Stimulated activated CD4-positive, alpha-beta T cell treated with anti-CD3 and anti-CD28 coated beads, Interleukin-4, amount 100 ng/mL, for 48 hours (primary cell): ENCODE measurements at regions not wholly inside any gene's neighbourhood (a gene's known extent, or its start where the extent isn't known, plus 50 kb on each side); places are given as distances from the start of the nearest gene placed in this dataset.
"Not testable (repeated sequence)": the region's sequence is repeated elsewhere in the genome, so short reads cannot be mapped to it uniquely, and the experiment has no call there.

Source experiments
- DNase-seq, 2 donors: peaks; one replicate each; pipeline ENCODE4 v3.0.0-alpha.2; 2020; ENCODE audit warnings: low read depth in 2 of 2

- DNase-seq: not testable (repeated sequence)
Measured at GRCh38 chr12:76292891-76293290, 55.3 kb downstream of the BBS10 start.

- not testable (repeated sequence) for DNase-seq
Measured at GRCh38 chr12:76292305-76292704, 55.9 kb downstream of the BBS10 start.

- DNase-seq: no peak
Measured at GRCh38 chr12:76290963-76291859, 57.0 kb downstream of the BBS10 start.

GRCh38 chr12:76288218-76288617 lies 60.0 kb downstream of the BBS10 start:
- no peak for DNase-seq

GRCh38 chr12:76284816-76285750 lies 63.1 kb downstream of the BBS10 start:
- DNase-seq: no peak

GRCh38 chr12:76282744-76283143 lies 65.5 kb downstream of the BBS10 start:
- no peak for DNase-seq

GRCh38 chr12:76277480-76277879 lies 70.7 kb downstream of the BBS10 start:
- DNase-seq: no peak

GRCh38 chr12:76276499-76277151 lies 71.6 kb downstream of the BBS10 start:
- DNase-seq: no peak

GRCh38 chr12:76275511-76276093 lies 72.6 kb downstream of the BBS10 start:
- DNase-seq: no peak

GRCh38 chr12:76274420-76275083 lies 73.7 kb downstream of the BBS10 start:
- DNase-seq: peak in 1 of 2 donors; percentile 28

GRCh38 chr12:76272287-76272686 lies 75.9 kb downstream of the BBS10 start:
- DNase-seq: no peak

GRCh38 chr12:76270657-76271358 lies 77.4 kb downstream of the BBS10 start:
- no peak for DNase-seq

GRCh38 chr12:76268267-76268666 lies 79.9 kb downstream of the BBS10 start:
- DNase-seq: no peak

- no peak for DNase-seq
Measured at GRCh38 chr12:76266797-76267196, 81.4 kb downstream of the BBS10 start.

GRCh38 chr12:76265424-76266180 lies 82.6 kb downstream of the BBS10 start:
- no peak for DNase-seq

- DNase-seq: no peak
Measured at GRCh38 chr12:76264611-76265012, 83.6 kb downstream of the BBS10 start.

- DNase-seq: no peak
Measured at GRCh38 chr12:76263696-76264095, 84.5 kb downstream of the BBS10 start.

GRCh38 chr12:76260390-76260748 lies 87.8 kb downstream of the BBS10 start:
- no peak for DNase-seq

GRCh38 chr12:76259660-76260389 lies 88.4 kb downstream of the BBS10 start:
- DNase-seq: no peak
